Thoracic aorta (tissue), 2 donors: ENCODE measurements at regions not wholly inside any gene's neighbourhood (a gene's known extent, or its start where the extent isn't known, plus 50 kb on each side); places are given as distances from the start of the nearest gene placed in this dataset.
"Not testable (repeated sequence)": the region's sequence is repeated elsewhere in the genome, so short reads cannot be mapped to it uniquely, and the experiment has no call there.

Experiments used
- ATAC-seq: fragments of 150-250 bp; one replicate; pipeline ENCODE4 v1.8.0; 2017; ENCODE audit warnings: low read depth; ENCODE audit not compliant: insufficient number of reproducible peaks, low FRiP score
- DNase-seq: peaks from one replicate; pipeline ENCODE4 v3.0.0-alpha.2; 2020; ENCODE audit warnings: low spot score
- H3K27ac ChIP-seq, 2 donors: fragments of 200-600 bp; sonication (generic); 1 replicate in 1 of 2; 2 replicates in 1 of 2; pipeline ENCODE4 v1.5.1; 2016; ENCODE audit warnings: mild to moderate bottlenecking in 2 of 2, moderate library complexity in 2 of 2
- H3K27me3 ChIP-seq: fragments of 200-600 bp; sonication (generic); replicated peaks from 2 replicates; pipeline ENCODE4 v1.6.0; 2016; ENCODE audit warnings: mild to moderate bottlenecking; ENCODE audit not compliant: insufficient read depth
- H3K36me3 ChIP-seq: fragments of 200-600 bp; sonication (generic); one replicate; pipeline ENCODE4 v1.5.1; 2016
- H3K4me1 ChIP-seq, 2 donors: fragments of 200-600 bp; sonication (generic); 1 replicate in 1 of 2; 2 replicates in 1 of 2; pipeline versions ENCODE4 v1.5.1 to v1.6.0; 2016; ENCODE audit warnings: low read depth in 2 of 2, mild to moderate bottlenecking in 1 of 2; ENCODE audit not compliant: control insufficient read depth in 1 of 2
- H3K4me3 ChIP-seq: fragments of 200-600 bp; sonication (generic); 2 replicates; pipeline ENCODE4 v1.5.1; 2016; ENCODE audit warnings: mild to moderate bottlenecking
- H3K9me3 ChIP-seq: fragments of 200-600 bp; sonication (generic); 2 replicates; pipeline ENCODE4 v1.5.1; 2016
- TF ChIP-seq, protein P1 (sequence below): fragments of 200-600 bp; sonication (generic); IDR thresholded peaks from one replicate; pipeline ENCODE4 v1.5.1; 2019; ENCODE audit warnings: antibody characterized with exemption

DNA sequence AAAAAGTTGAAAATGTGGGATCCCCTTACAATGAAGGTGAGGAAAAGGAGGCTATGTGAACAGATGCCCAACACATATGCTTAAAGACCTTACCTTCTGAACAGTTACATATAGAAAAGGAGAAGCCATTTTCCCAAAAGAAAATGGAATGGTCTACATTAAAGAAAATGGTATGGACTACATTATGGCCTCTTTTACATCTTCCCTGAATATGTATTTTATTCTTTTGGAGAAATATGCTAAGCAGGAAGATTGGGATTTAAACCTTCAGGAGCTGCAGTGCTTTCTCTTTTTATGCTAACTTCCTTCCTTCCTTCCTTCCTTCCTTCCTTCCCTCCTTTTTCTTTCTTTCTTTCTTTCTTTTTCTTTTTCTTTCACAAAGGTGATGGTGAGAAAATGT, 155.4 kb downstream of the SEC23IP start:
- Histone ChIP-seq H3K9me3 (no peaks in the 10 kb centered on the region), H3K36me3 (no peaks in the 10 kb centered on the region), H3K27me3 (no peaks in the 10 kb centered on the region), H3K4me1 (no peaks in the 10 kb centered on the region), H3K27ac (no peak overlapping the region), H3K4me3 (no peak overlapping the region)
- TF ChIP-seq, protein P1, sequence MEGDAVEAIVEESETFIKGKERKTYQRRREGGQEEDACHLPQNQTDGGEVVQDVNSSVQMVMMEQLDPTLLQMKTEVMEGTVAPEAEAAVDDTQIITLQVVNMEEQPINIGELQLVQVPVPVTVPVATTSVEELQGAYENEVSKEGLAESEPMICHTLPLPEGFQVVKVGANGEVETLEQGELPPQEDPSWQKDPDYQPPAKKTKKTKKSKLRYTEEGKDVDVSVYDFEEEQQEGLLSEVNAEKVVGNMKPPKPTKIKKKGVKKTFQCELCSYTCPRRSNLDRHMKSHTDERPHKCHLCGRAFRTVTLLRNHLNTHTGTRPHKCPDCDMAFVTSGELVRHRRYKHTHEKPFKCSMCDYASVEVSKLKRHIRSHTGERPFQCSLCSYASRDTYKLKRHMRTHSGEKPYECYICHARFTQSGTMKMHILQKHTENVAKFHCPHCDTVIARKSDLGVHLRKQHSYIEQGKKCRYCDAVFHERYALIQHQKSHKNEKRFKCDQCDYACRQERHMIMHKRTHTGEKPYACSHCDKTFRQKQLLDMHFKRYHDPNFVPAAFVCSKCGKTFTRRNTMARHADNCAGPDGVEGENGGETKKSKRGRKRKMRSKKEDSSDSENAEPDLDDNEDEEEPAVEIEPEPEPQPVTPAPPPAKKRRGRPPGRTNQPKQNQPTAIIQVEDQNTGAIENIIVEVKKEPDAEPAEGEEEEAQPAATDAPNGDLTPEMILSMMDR = no peak
- DNase-seq = no peak
- no peak for ATAC-seq

DNA sequence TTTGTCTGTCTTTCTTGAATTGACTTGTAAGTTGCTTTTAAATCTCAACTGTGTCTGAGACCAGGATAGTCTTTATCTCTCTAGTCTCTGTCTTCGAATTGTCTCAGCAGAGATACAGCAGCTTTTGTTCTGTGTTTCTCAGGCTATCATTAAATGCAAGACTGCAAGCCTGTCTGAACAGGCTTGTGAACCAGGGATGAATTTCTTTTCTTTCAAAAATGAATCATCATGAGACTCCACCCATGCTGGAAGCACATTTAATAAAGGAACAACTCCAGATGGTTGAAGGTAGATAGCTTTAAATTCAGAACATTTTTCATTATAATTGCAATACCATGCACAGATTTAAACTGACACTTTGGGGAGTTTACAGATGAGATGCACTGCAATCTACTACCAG, 155.9 kb downstream of the SEC23IP start:
- H3K9me3 ChIP-seq = no peaks in the 10 kb centered on the region
- H3K27me3 ChIP-seq = no peaks in the 10 kb centered on the region
- no peaks in the 10 kb centered on the region for H3K36me3 ChIP-seq
- ATAC-seq (no peak), DNase-seq (no peak)
- TF ChIP-seq, protein P1 = no peak
- no peak overlapping the region for H3K27ac ChIP-seq
- H3K4me1 ChIP-seq = no peaks in the 10 kb centered on the region
- H3K4me3 ChIP-seq = no peak overlapping the region

DNA sequence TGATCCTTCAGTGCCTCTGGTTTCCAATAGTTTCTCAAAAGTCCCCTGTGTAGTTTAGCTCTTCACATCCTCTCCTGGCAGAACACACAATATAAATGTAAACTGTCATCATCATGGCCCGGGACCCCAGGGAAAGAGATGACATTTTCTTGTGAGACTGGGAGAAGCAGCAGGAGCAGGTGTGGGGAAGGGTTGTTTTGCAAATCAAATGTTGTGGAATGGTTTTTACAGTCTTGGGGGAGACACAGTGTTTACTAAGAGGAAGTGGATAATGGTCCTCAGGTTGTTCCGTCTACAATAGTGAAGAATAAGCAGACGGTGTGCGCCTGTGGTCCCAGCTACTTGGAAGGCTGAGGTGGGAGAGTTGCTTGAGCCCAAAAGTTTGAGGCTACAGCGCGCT, 159.1 kb downstream of the SEC23IP start:
- ATAC-seq = no peak
- TF ChIP-seq, protein P1 = no peak

DNA sequence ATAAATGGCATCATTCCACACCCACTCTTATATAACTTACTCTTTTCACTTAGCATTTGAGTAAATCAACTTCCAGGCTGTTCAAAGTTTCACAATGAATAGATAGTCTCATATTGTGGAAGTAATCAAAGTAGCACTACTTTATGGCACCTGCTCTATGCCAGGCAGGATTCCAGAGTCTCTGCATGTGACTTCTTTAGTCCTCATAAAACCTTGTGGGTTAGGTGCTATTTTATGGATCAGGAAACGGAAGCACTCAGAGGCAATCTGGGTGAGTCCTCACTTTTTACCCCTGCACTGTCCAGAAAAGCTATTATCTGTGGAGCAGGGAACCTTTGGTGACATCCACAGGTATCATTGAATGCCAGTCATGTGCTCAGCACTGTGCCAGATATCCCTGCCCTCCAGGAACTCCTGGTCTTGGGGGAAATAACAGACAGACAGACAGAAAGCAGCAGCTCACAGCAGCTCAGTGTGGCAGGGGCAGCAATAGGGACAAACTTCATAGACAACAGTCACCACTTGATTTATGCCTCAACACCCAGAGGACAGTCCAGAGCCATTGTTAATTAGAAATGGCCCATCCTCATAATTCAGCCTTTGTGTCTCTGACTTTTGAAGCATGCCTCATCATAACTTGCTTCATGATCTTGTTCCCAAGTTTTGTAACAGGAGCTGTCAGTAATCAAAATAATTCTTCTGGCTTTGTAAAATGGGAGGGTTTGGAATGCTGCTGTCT, 160.6 kb downstream of the SEC23IP start:
- TF ChIP-seq, protein P1 = no peak
- ATAC-seq (no peak), DNase-seq (no peak)
- Histone ChIP-seq H3K27ac (no peak overlapping the region), H3K9me3 (no peaks in the 10 kb centered on the region), H3K27me3 (no peaks in the 10 kb centered on the region), H3K4me3 (no peak overlapping the region), H3K36me3 (no peaks in the 10 kb centered on the region), H3K4me1 (no peaks in the 10 kb centered on the region)

More for the DNA sequence above, 159.1 kb downstream of the SEC23IP start:
- no peak for DNase-seq
- Histone ChIP-seq H3K27ac (no peak overlapping the region), H3K4me3 (no peak overlapping the region), H3K4me1 (no peaks in the 10 kb centered on the region), H3K27me3 (no peaks in the 10 kb centered on the region), H3K36me3 (no peaks in the 10 kb centered on the region), H3K9me3 (no peaks in the 10 kb centered on the region)

DNA sequence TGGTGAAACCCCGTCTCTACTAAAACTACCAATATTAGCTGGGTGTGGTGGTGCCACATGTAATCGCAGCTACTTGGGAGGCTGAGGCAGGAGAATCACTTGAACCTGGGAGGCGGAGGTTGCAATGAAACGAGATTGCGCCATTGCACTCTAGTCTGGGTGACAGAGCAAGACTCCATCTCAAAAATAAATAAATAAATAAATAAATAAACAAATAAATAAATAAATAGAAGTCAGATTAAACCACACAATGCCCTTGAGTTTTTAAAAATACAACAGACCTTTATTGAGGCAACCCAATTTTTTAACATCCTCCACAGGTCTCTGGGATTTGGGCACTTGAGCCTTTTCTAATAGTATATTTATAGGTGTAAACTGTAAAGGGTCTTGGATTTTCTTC, 167.3 kb downstream of the SEC23IP start:
- ATAC-seq, H3K27ac ChIP-seq, H3K9me3 ChIP-seq, H3K36me3 ChIP-seq, DNase-seq, H3K27me3 ChIP-seq, H3K4me1 ChIP-seq, H3K4me3 ChIP-seq: not testable (repeated sequence)

DNA sequence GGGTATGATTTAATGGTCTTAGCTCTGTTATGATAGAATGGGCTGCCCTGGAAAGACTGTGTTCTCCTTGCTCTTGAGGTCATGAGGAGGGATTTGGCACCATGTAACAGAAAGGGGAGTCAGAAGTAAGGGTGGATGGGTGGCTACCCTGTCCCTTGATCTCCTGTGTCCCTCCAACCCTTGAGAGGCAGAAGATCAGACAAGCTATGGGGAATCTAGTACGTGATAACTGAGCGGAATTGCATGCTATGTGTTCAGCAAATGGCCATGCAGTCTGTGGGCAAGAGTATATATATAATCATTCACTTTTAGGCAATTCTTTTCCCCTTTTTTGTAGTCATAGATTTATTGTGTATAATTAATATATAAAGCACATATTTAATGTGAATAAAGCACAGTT, 174.9 kb downstream of the SEC23IP start:
- H3K4me3 ChIP-seq = no peak overlapping the region
- DNase-seq (no peak), ATAC-seq (no peak)
- no peaks in the 10 kb centered on the region for H3K9me3 ChIP-seq
- TF ChIP-seq, protein P1 = no peak
- no peaks in the 10 kb centered on the region for H3K36me3 ChIP-seq
- no peaks in the 10 kb centered on the region for H3K4me1 ChIP-seq
- H3K27ac ChIP-seq = no peak overlapping the region
- no peaks in the 10 kb centered on the region for H3K27me3 ChIP-seq
